ENCODE measurements at regions not wholly inside any gene's neighbourhood (a gene's known extent, or its start where the extent isn't known, plus 50 kb on each side); places are given as distances from the start of the nearest gene placed in this dataset.

DNA sequence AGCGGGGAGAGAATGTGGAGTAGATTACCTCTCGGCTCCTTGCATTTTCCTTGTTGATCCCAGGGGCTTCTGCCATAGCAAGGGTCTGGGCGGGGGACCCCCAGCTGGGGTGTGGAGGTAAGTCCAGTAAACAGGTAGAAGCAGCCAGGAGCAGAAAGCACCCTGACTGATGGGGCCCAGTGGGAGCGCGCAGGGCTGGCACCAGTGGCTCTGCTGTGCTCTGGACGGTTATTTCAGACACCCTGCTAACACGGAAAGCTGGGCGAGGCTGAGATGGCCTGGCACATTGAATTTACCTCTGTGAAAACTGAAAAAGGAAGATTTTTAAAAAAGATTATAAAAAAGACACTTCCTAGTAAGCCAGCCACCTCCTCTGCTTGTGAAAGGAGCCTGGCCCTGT, 88.4 kb upstream of the CALM2 start:
- no peak for TF ChIP-seq POLR2AphosphoS5 (IDR thresholded peaks at IDR 0.05; ENCODE audit: low read depth, low read length)
- no peak for TF ChIP-seq POLR2A (IDR thresholded peaks at IDR 0.05; ENCODE audit: low read depth, low read length)

Measured in GM12892 (cell line).